Sigmoid colon (tissue), 6 donors: ENCODE measurements at regions not wholly inside any gene's neighbourhood (a gene's known extent, or its start where the extent isn't known, plus 50 kb on each side); places are given as distances from the start of the nearest gene placed in this dataset.

ENCODE experiments used
- DNase-seq: peaks from one replicate; pipeline ENCODE4 v3.0.0-alpha.2; 2019
- H3K27ac ChIP-seq, 4 donors: fragments of 200-600 bp; sonication (generic); one replicate each; pipeline ENCODE4 v1.5.1; 2016 to 2019; ENCODE audit warnings: mild to moderate bottlenecking in 1 of 4
- H3K27me3 ChIP-seq, 3 donors: fragments of 200-600 bp; sonication (generic); one replicate each; pipeline ENCODE4 v1.5.1; 2019; ENCODE audit warnings: mild to moderate bottlenecking in 1 of 3
- H3K36me3 ChIP-seq, 4 donors: fragments of 200-600 bp; sonication (generic); one replicate each; pipeline ENCODE4 v1.5.1; 2016 to 2019
- H3K4me1 ChIP-seq, 4 donors: fragments of 200-600 bp; sonication (generic); one replicate each; pipeline ENCODE4 v1.5.1; 2017 to 2019
- H3K4me3 ChIP-seq, 4 donors: fragments of 200-600 bp; sonication (generic); one replicate each; pipeline ENCODE4 v1.5.1; 2017 to 2019; ENCODE audit warnings: mild to moderate bottlenecking in 2 of 4, moderate library complexity in 1 of 4
- H3K9me3 ChIP-seq, 4 donors: fragments of 200-600 bp in 3 of 4; sonication (generic) in 3 of 4; one replicate each; pipeline versions ENCODE4 v1.5.1 to v1.6.1; 2013 to 2019
- EP300 ChIP-seq, 4 donors: sonication (generic); formaldehyde crosslinking; IDR thresholded peaks; one replicate each; pipeline ENCODE4 v1.6.1; 2017; ENCODE audit warnings: antibody characterized with exemption in 4 of 4
- POLR2A ChIP-seq, 2 donors: fragments of 450-650 bp; IDR thresholded peaks; one replicate each; pipeline ENCODE4 v1.6.1; 2016; ENCODE audit warnings: antibody characterized with exemption in 2 of 2, mild to moderate bottlenecking in 2 of 2, moderate library complexity in 2 of 2
- POLR2AphosphoS5 ChIP-seq, 4 donors: sonication (generic); formaldehyde crosslinking; IDR thresholded peaks; one replicate each; pipeline ENCODE4 v1.6.1; 2017; ENCODE audit warnings: antibody characterized with exemption in 4 of 4
- WGBS, 2 donors: extraction: QIAGEN DNeasy Blood & Tissue Kit; methylation state at CpG; one replicate each; pipeline ENCODE4 v1.1.7; 2013; 5-methylcytosine and 5-hydroxymethylcytosine counted together
- intact Hi-C: fragments of 100-400 bp; cut with DNase I; formaldehyde crosslinking; loops from one replicate; pipeline ENCODE4 v1.15.1; 2023
- TF ChIP-seq, protein P1 (sequence below), 4 experiments: fragments of 450-650 bp in 3 of 4; fragments of 200-600 bp in 1 of 4; IDR thresholded peaks; one replicate each; pipeline ENCODE4 v1.5.1; 2016 to 2019; ENCODE audit warnings: antibody characterized with exemption in 4 of 4, mild to moderate bottlenecking in 3 of 4, moderate library complexity in 2 of 4
- donor health status: healthy with polysubstance abuse.
- donor health status: healthy.

- H3K36me3 ChIP-seq: no peaks in the 10 kb centered on the region
- intact Hi-C loops: no loop called here
- no peaks in the 10 kb centered on the region for H3K9me3 ChIP-seq
- H3K27me3 ChIP-seq: no peaks in the 10 kb centered on the region
- H3K4me1 ChIP-seq: peaks cover 0 to 46% (median 39%) of the 10 kb centered on the region in 4 donors
- TF ChIP-seq POLR2AphosphoS5 (IDR thresholded peaks at IDR 0.05) (no peak), POLR2A (IDR thresholded peaks at IDR 0.05) (no peak), EP300 (IDR thresholded peaks at IDR 0.05) (no peak)
- TF ChIP-seq, protein P1, sequence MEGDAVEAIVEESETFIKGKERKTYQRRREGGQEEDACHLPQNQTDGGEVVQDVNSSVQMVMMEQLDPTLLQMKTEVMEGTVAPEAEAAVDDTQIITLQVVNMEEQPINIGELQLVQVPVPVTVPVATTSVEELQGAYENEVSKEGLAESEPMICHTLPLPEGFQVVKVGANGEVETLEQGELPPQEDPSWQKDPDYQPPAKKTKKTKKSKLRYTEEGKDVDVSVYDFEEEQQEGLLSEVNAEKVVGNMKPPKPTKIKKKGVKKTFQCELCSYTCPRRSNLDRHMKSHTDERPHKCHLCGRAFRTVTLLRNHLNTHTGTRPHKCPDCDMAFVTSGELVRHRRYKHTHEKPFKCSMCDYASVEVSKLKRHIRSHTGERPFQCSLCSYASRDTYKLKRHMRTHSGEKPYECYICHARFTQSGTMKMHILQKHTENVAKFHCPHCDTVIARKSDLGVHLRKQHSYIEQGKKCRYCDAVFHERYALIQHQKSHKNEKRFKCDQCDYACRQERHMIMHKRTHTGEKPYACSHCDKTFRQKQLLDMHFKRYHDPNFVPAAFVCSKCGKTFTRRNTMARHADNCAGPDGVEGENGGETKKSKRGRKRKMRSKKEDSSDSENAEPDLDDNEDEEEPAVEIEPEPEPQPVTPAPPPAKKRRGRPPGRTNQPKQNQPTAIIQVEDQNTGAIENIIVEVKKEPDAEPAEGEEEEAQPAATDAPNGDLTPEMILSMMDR (IDR thresholded peaks at IDR 0.05): no peak
- H3K27ac ChIP-seq: peak overlapping the region in 2 of 4 donors; percentile 49 to 93
- 45 to 74% methylated on average over 10 of the region's 10 CpGs for WGBS, 2 donors
- peak; percentile 75 for DNase-seq
- H3K4me3 ChIP-seq: no peak overlapping the region
Measured at GRCh38 chr2:120863661-120864320, 128.1 kb downstream of the GLI2 start.

DNA sequence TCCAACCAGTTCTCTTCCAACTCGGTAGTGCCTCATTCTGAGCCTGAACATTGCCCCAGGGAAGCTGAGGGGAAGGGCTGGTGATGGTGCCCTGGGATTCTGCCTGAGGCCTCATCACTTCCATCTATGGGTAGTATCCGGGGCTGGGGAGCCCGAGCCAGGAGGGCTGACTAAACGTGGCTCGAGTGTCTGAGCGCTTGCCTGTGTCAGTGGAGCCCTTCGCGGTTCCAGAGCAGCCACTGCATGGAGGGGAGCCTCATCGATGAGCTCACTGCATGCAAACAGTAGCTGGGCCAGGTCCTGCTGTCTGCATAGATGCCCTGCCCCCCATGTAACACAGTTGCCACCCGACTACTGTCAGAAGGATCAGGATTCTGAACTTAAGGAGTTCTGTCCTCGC, 129.3 kb downstream of the GLI2 start:
- DNase-seq: peak; percentile 72
- Histone ChIP-seq H3K27me3 (no peaks in the 10 kb centered on the region), H3K27ac (peak overlapping the region in 3 of 4 donors; percentile 23 to 93 (median 39)), H3K4me3 (no peak overlapping the region), H3K4me1 (peaks cover 0 to 54% (median 44%) of the 10 kb centered on the region in 4 donors), H3K9me3 (no peaks in the 10 kb centered on the region), H3K36me3 (no peaks in the 10 kb centered on the region)
- TF ChIP-seq, protein P1 (IDR thresholded peaks at IDR 0.05): no peak
- TF ChIP-seq POLR2AphosphoS5 (IDR thresholded peaks at IDR 0.05) (no peak), POLR2A (IDR thresholded peaks at IDR 0.05) (no peak), EP300 (IDR thresholded peaks at IDR 0.05) (no peak)
- WGBS, 2 donors: 79 to 81% methylated on average over 11 of the region's 11 CpGs
- intact Hi-C loops: loop anchor here (5.0 kb wide), 4 partner anchors 38 to 212 kb away; partner anchors contain the start of gene GLI2

- TF ChIP-seq POLR2A (IDR thresholded peaks at IDR 0.05) (no peak), POLR2AphosphoS5 (IDR thresholded peaks at IDR 0.05) (no peak), EP300 (IDR thresholded peaks at IDR 0.05) (no peak)
- TF ChIP-seq, protein P1 (IDR thresholded peaks at IDR 0.05): no peak
- Histone ChIP-seq H3K27ac (peak overlapping the region in 2 of 4 donors; percentile 39 to 93), H3K36me3 (no peaks in the 10 kb centered on the region), H3K4me1 (peaks cover 0 to 54% (median 44%) of the 10 kb centered on the region in 4 donors), H3K4me3 (no peak overlapping the region), H3K27me3 (no peaks in the 10 kb centered on the region), H3K9me3 (no peaks in the 10 kb centered on the region)
- intact Hi-C loops: loop anchor here (2.0 to 5.0 kb wide), 5 partner anchors 38 to 212 kb away; partner anchors contain the start of gene GLI2
- peak; percentile 59 for DNase-seq
- 95% methylated on average over 8 of the region's 8 CpGs for WGBS, 2 donors
Measured at GRCh38 chr2:120865656-120866055, 130.0 kb downstream of the GLI2 start.

DNA sequence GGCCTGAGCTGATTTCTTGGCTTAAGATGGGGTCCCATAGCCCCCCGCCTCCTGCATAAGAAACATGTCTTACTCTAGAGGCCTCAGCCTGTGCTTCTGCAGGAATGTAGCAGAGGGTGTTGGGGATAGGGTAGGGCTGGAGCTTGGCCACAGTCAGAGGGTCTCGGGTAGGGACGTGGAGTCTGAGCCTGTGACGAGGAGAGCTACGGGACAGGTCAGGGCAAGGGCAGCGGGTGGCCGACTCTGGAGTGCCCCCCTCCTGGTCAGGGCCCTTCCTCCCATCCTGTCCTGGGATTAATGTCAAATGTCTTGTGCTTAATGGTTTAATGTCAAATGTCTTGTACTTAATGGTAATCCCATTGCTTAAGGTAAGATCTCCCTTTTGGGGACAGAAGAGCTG, 130.4 kb downstream of the GLI2 start:
- 86 to 88% methylated on average over 7 of the region's 7 CpGs for WGBS, 2 donors
- Histone ChIP-seq H3K36me3 (no peaks in the 10 kb centered on the region), H3K27ac (peak overlapping the region in 2 of 4 donors; percentile 91 to 93), H3K4me3 (no peak overlapping the region), H3K27me3 (no peaks in the 10 kb centered on the region), H3K4me1 (peaks cover 0 to 54% (median 44%) of the 10 kb centered on the region in 4 donors), H3K9me3 (no peaks in the 10 kb centered on the region)
- intact Hi-C loops: loop anchor here (2.0 to 5.0 kb wide), 5 partner anchors 39 to 211 kb away; partner anchors contain the start of gene GLI2
- no peak for DNase-seq
- TF ChIP-seq, protein P1 (IDR thresholded peaks at IDR 0.05): no peak
- no peak for TF ChIP-seq EP300 (IDR thresholded peaks at IDR 0.05)
- no peak for TF ChIP-seq POLR2A (IDR thresholded peaks at IDR 0.05)
- no peak for TF ChIP-seq POLR2AphosphoS5 (IDR thresholded peaks at IDR 0.05)
